IPS-NIHi7 (cell line): ENCODE measurements at regions not wholly inside any gene's neighbourhood (a gene's known extent, or its start where the extent isn't known, plus 50 kb on each side); places are given as distances from the start of the nearest gene placed in this dataset.

ENCODE experiments used
- DNase-seq: peaks from one replicate; pipeline ENCODE4 v3.0.0; 2012; ENCODE audit warnings: mixed read lengths; ENCODE audit errors: extremely low spot score

- no peak for DNase-seq
Observed at GRCh38 chr15:81869161-81869954, 176.5 kb downstream of the MEX3B start.

GRCh38 chr15:81865850-81866537, 179.8 kb downstream of the MEX3B start:
- no peak for DNase-seq

GRCh38 chr15:81863162-81863561, 182.7 kb downstream of the MEX3B start:
- DNase-seq, result no peak

GRCh38 chr15:81859737-81860516, 185.9 kb downstream of the MEX3B start:
- DNase-seq, result no peak

GRCh38 chr15:81858586-81858985, 187.2 kb downstream of the MEX3B start:
- no peak for DNase-seq

GRCh38 chr15:81858136-81858535, 187.7 kb downstream of the MEX3B start:
- no peak for DNase-seq

- no peak for DNase-seq
Observed at GRCh38 chr15:81856634-81857026, 189.2 kb downstream of the MEX3B start.

- no peak for DNase-seq
Observed at GRCh38 chr15:81856001-81856633, 189.7 kb downstream of the MEX3B start.

- no peak for DNase-seq
Observed at GRCh38 chr15:81853150-81853748, 192.6 kb downstream of the MEX3B start.

GRCh38 chr15:81852411-81853149, 193.2 kb downstream of the MEX3B start:
- no peak for DNase-seq

- no peak for DNase-seq
Observed at GRCh38 chr15:81851757-81852156, 194.1 kb downstream of the MEX3B start.

- DNase-seq, result no peak
Observed at GRCh38 chr15:81851325-81851724, 194.5 kb downstream of the MEX3B start.

- DNase-seq, result no peak
Observed at GRCh38 chr15:81849289-81849688, 196.5 kb downstream of the MEX3B start.

- DNase-seq, result no peak
Observed at GRCh38 chr15:81848701-81849100, 197.1 kb downstream of the MEX3B start.

- DNase-seq, result no peak
Observed at GRCh38 chr15:81843757-81844407, 201.9 kb downstream of the MEX3B start.

- DNase-seq, result no peak
Observed at GRCh38 chr15:81843226-81843625, 202.6 kb downstream of the MEX3B start.

- no peak for DNase-seq
Observed at GRCh38 chr15:81839387-81839786, 206.4 kb downstream of the MEX3B start.

GRCh38 chr15:81835731-81836130, 210.1 kb downstream of the MEX3B start:
- no peak for DNase-seq

- DNase-seq, result no peak
Observed at GRCh38 chr15:81830520-81830919, 215.3 kb downstream of the MEX3B start.

GRCh38 chr15:81829918-81830317, 215.9 kb downstream of the MEX3B start:
- DNase-seq, result no peak
